Nephron (organoid): ENCODE measurements at regions not wholly inside any gene's neighbourhood (a gene's known extent, or its start where the extent isn't known, plus 50 kb on each side); places are given as distances from the start of the nearest gene placed in this dataset.

Experiments
- H3K27ac Mint-ChIP-seq, 3 experiments: 2 replicates each; pipeline ENCODE4 v1.8.0; 2020; ENCODE audit warnings: mixed read lengths in 3 of 3, mild to moderate bottlenecking in 2 of 3, moderate library complexity in 1 of 3
- H3K27me3 Mint-ChIP-seq: 2 replicates; pipeline ENCODE4 v1.8.0; 2021; ENCODE audit warnings: low read depth, mild to moderate bottlenecking, moderate library complexity, mixed read lengths
- H3K36me3 Mint-ChIP-seq: 2 replicates; pipeline ENCODE4 v1.8.0; 2020; ENCODE audit warnings: low read depth, mixed read lengths
- H3K4me1 Mint-ChIP-seq: 2 replicates; pipeline ENCODE4 v1.8.0; 2020; ENCODE audit warnings: mixed read lengths
- H3K4me3 Mint-ChIP-seq, 3 experiments: 2 replicates each; pipeline ENCODE4 v1.8.0; 2020; ENCODE audit warnings: mild to moderate bottlenecking in 3 of 3, mixed read lengths in 3 of 3, moderate library complexity in 2 of 3
- H3K9me3 Mint-ChIP-seq: 2 replicates; pipeline ENCODE4 v1.8.0; 2020; ENCODE audit warnings: mixed read lengths
- CTCF ChIP-seq, 3 experiments: fragments of 200-600 bp; sonication (generic); IDR thresholded peaks; one replicate each; pipeline ENCODE4 v1.5.0; 2021; ENCODE audit warnings: antibody characterized with exemption in 3 of 3; ENCODE audit not compliant: unreplicated experiment in 3 of 3

GRCh38 chr3:109210501-109210900 lies 74.0 kb downstream of the C3orf85 start:
- no peak for TF ChIP-seq CTCF (IDR thresholded peaks at IDR 0.05; ENCODE audit: unreplicated experiment in 3 of 3)
- H3K4me1 Mint-ChIP-seq, result peaks cover 9% of the 10 kb centered on the region
- H3K4me3 Mint-ChIP-seq, result no peak overlapping the region
- H3K27me3 Mint-ChIP-seq, result peaks cover 8% of the 10 kb centered on the region
- no peak overlapping the region for H3K27ac Mint-ChIP-seq
- peaks cover 4% of the 10 kb centered on the region for H3K9me3 Mint-ChIP-seq
- H3K36me3 Mint-ChIP-seq, result no peaks in the 10 kb centered on the region

GRCh38 chr3:109211941-109212340 lies 75.4 kb downstream of the C3orf85 start:
- Mint-ChIP-seq H3K4me3 (no peak overlapping the region), H3K36me3 (no peaks in the 10 kb centered on the region), H3K4me1 (peaks cover 14% of the 10 kb centered on the region), H3K27ac (no peak overlapping the region), H3K9me3 (peaks cover 2% of the 10 kb centered on the region), H3K27me3 (peaks cover 6% of the 10 kb centered on the region)
- TF ChIP-seq CTCF (IDR thresholded peaks at IDR 0.05; ENCODE audit: unreplicated experiment in 3 of 3), result no peak

GRCh38 chr3:109213321-109213720 lies 76.8 kb downstream of the C3orf85 start:
- Mint-ChIP-seq H3K9me3 (peaks cover 4% of the 10 kb centered on the region), H3K4me3 (no peak overlapping the region)
- no peak for TF ChIP-seq CTCF (IDR thresholded peaks at IDR 0.05; ENCODE audit: unreplicated experiment in 3 of 3)

GRCh38 chr3:109224333-109224732 lies 87.8 kb downstream of the C3orf85 start:
- H3K27ac Mint-ChIP-seq, result peak overlapping the region in 1 of 3 experiments; percentile 33
- no peaks in the 10 kb centered on the region for H3K36me3 Mint-ChIP-seq
- no peak overlapping the region for H3K4me3 Mint-ChIP-seq
- TF ChIP-seq CTCF (IDR thresholded peaks at IDR 0.05; ENCODE audit: unreplicated experiment in 3 of 3), result no peak
- peaks cover 5% of the 10 kb centered on the region for H3K27me3 Mint-ChIP-seq
- peaks cover 12% of the 10 kb centered on the region for H3K9me3 Mint-ChIP-seq
- peaks cover 6% of the 10 kb centered on the region for H3K4me1 Mint-ChIP-seq

More at GRCh38 chr3:109213321-109213720, 76.8 kb downstream of the C3orf85 start:
- Mint-ChIP-seq H3K27ac (peak overlapping the region in 2 of 3 experiments; percentile 4 to 20), H3K36me3 (no peaks in the 10 kb centered on the region), H3K27me3 (peaks cover under 1% of the 10 kb centered on the region), H3K4me1 (peaks cover 14% of the 10 kb centered on the region)

GRCh38 chr3:109225516-109225915 lies 89.0 kb downstream of the C3orf85 start:
- H3K4me1 Mint-ChIP-seq, result peaks cover 6% of the 10 kb centered on the region
- H3K27ac Mint-ChIP-seq, result peak overlapping the region in 1 of 3 experiments; percentile 5
- TF ChIP-seq CTCF (IDR thresholded peaks at IDR 0.05; ENCODE audit: unreplicated experiment in 3 of 3), result no peak
- peaks cover 8% of the 10 kb centered on the region for H3K9me3 Mint-ChIP-seq
- H3K36me3 Mint-ChIP-seq, result no peaks in the 10 kb centered on the region
- H3K4me3 Mint-ChIP-seq, result no peak overlapping the region
- H3K27me3 Mint-ChIP-seq, result no peaks in the 10 kb centered on the region

- H3K4me3 Mint-ChIP-seq, result no peak overlapping the region
- TF ChIP-seq CTCF (IDR thresholded peaks at IDR 0.05; ENCODE audit: unreplicated experiment in 3 of 3), result no peak
- no peak overlapping the region for H3K27ac Mint-ChIP-seq
- H3K27me3 Mint-ChIP-seq, result no peaks in the 10 kb centered on the region
- H3K36me3 Mint-ChIP-seq, result no peaks in the 10 kb centered on the region
- H3K4me1 Mint-ChIP-seq, result peaks cover 6% of the 10 kb centered on the region
- peaks cover 9% of the 10 kb centered on the region for H3K9me3 Mint-ChIP-seq
Observed at GRCh38 chr3:109228391-109229080, 87.8 kb downstream of the DPPA2 start.
